ENCODE measurements at regions not wholly inside any gene's neighbourhood (a gene's known extent, or its start where the extent isn't known, plus 50 kb on each side); places are given as distances from the start of the nearest gene placed in this dataset.

DNA sequence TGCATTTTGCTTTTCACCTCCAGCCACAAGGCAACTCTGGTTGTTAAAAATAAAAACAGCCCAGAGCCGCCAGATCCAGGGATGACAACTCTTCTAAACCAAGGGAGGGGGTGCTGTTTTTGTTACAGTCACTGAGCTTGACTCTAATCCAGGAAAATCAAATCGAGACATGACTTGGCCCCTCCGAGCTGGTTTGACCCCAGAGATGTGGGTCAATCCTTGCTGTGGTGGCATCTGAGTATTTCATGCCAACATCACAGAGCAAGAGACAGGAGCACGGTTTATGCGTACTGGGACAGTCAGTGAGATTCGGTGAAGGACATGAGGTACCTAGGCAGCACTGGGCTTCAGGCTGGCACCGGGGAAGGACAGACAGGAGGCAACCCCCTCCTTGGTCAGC lies 88.8 kb upstream of the ZMIZ1 start:
- DNase-seq: no peak

DNA sequence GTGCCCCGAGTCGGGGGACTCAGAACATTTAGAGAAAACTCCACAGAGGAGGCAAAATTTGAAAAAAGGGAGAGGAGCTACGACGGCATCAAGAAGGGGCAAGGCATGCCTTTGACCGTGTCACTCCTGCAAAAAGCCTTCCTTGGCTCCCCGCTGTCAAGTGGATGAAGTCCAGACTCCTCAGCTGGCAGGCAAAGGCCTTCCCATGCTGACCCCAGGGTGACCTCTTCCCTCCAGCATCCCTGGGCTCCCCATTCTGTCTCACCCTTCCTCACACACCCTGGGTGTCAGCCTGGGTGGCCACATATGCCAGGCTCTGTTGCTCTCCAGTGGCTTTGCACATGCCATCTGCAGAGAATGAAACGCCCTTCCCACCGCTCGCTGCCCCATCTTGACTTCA lies 88.4 kb upstream of the ZMIZ1 start:
- DNase-seq: no peak

DNA sequence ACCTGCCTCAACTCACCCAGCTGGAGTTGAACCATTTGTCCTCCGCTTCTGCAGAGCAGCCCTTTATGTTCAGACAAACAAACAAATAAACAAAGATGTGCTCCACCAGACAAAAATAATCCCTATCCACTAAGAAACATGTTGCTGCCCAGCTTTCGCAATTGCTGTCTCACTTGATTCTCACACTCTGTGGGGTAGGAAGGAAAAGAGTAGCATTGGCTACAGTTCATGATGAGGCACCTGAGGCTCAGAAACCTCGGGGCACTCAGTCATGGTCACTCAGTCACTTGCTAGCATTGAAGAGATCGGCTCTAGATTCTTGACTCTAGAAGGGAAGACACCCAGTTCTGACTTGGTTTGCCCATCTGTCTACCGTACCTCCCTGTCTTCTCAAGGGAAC lies 88.0 kb upstream of the ZMIZ1 start:
- DNase-seq: no peak

DNA sequence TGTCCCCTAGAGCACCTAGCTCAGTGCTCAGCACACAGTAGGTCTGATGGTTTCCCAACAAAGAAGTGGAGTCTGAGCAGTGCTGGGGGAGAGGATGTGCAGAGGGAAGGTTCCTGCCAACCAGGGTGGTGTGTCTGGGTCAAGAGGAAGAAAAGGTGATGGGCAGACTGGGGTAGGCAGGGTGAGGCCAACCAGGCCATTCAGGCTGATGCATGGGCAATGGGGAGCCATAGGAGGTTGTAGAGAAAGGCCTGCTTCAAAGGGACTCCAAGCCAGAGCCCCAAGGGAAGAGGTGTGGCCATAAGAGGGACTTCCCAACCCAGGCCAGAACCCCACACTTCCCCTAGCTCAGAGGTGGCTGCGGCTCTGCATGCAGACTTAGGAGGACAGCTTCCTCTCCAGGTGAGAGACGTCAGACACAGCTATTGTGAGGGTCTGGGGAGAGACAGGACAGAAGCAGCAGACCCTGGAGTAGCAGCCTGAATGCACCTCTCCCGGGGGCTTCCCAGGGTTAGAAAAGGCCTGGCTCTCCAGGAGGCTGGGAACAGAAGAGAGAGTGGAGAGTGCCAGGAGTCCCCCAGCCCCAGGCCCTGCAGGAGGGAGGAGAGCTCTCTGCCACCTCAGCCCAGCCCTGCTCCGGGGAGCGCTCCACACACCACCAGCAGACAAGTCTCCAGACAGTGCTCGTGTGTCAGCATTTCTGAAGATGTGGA lies 87.4 kb upstream of the ZMIZ1 start:
- DNase-seq: no peak

DNA sequence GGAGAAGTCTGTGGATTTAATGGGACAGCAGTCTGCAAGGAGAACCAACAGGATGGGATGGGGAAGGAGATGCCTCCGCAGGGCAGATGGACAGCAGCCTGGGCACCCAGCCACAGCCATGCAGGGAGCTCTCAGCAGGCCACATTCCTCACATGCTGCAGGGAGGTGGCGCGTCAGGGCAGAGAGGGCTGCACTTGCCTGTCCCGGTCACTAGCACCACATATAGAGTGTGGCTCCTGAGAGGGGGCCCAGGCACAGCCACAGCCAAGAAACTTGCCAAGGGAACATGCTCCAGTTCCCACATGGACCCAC lies 86.8 kb upstream of the ZMIZ1 start:
- DNase-seq: no peak

DNA sequence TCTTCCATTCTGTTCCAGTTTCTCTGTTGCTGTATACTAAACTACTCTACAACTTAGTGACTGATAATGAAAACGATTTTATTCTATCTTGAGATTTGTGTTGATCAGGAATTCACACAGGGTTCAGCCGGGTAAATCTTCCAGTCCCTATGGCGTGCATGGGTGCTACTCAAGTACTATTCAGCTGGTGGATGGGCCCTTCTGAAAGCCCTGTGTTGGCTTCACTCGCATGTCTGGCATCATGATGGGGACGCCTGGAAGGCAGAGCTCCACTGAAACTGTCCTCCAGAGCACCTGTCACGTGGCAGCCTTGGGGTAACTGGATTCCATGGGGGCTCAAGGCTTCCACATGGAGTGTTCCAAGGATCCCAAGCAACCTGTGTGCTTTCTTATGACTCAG lies 86.0 kb upstream of the ZMIZ1 start:
- no peak for DNase-seq

DNA sequence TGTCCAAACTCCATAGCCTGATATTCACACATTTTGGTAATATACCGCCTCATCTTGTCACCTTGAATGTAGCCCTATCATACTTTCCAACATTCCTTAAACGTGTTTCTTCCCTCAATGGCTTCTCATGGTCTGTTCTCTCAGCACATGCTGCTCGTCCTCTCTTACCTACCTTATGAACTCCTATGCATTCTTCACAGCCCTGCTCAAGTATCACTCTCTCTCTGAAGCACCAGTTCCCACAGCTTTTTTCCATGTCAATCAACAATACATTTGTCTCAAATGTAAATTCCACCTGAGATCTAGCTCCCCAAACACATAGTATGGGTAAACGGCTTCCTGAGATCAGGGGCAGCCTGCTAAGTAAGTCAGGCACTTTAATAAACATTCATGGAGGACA lies 85.2 kb upstream of the ZMIZ1 start:
- no peak for DNase-seq

DNA sequence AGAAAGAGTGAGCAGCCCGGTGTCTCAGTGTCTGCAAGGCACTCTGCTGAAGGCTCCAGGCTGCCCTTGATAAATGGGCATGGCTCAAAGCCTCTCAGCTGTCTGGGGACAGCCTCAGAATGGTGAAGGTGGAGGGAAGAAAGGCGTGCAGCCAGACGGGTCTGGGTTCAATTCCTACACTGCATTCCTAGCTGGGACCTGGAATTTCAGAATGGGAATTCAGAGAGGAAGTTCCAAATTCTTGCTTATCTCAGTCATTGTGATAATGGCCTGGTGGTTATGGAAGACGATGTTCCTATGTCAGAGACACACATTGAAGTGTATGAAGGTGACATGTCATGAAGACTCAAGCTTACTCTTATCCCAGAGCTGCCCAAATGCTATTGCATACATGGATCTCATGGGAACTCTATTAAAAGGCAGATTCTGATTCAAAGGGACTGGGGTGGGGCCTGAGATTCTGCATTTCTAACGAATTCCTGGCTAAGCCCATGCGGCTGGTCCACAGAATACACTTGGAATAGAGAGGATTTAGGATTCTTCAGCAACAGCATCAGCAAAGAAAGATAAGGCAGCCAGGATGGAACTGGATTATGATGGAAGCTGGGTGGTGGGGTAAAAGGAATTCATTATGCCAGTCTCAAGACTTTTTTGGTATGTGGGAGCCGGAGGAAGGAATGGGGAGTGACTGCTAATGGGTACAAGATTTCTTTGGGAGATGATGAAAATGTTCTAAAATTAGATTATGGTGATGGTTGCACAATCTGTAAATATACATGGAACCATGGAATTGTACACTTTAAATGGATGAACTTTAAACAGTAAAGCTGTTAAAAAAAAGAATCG lies 82.6 kb upstream of the ZMIZ1 start:
- no peak for DNase-seq

DNA sequence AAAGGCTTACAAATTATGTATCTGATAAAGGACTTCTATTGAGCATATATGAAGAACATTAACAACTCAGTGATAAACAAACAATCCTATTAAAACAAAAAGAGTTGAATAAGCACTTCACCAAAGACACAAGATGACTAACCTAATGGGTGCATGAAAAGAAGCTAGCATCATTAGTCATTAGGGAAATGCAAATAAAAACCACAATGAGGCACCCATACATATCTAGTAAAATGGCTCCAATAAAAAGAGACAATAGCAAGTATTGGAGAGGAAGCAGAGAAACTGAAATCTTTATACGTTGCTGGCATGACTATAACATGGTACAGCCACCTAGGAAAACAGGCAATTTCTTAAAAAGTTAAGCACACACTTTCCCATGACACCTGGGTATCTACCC lies 77.6 kb upstream of the ZMIZ1 start:
- no peak for DNase-seq

DNA sequence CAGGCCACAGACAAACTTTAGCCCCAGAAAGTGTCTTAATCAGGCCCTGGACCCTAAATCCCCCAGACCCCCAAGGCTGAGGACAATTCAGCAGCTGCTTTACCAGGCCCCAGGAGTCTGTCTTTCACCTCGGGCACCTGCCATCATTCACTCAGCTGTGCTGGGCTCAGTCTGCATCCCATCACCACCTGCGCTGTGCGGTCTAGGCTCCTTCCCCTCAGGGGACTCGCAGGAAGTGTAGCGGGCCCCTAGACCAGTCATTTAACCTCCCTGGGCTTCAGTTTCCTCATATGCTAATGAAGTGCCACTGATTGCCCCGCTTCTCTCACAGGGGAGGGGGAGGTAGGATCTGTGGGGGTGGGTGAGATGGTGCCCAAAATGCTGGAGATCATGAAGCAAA lies 76.4 kb upstream of the ZMIZ1 start:
- no peak for DNase-seq

DNA sequence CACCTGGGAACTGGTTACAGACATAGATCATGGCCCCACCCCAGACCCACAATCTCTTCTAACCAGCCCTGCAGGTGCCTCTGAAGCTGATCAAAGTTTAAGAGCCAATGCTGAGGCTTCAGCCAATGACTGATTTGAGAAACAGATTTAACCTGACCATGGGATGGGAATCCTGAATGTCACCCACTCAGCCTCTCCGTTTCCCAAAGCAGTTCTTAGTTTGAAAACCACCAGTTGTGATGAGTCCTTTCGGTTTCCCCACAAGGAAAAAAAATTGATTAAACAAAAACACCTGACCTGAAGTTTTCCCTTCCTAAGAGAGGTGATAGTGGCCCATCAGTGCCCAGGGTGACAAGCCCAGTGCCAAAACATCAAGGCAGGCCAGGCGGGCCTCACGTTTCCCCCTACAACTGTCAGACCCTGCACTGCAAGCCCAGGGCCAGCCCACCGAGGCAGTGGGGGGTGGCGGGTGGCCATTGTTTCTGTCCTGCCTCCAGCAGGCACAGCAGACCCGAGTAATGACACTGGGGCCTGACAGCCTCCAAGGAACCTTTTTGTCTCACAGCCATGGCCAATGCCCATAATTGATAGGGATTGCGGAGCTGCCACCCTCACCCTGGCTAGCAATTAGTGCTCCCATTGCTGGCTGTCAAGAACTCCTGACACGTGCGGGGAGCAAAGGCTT lies 75.4 kb upstream of the ZMIZ1 start:
- DNase-seq: no peak

DNA sequence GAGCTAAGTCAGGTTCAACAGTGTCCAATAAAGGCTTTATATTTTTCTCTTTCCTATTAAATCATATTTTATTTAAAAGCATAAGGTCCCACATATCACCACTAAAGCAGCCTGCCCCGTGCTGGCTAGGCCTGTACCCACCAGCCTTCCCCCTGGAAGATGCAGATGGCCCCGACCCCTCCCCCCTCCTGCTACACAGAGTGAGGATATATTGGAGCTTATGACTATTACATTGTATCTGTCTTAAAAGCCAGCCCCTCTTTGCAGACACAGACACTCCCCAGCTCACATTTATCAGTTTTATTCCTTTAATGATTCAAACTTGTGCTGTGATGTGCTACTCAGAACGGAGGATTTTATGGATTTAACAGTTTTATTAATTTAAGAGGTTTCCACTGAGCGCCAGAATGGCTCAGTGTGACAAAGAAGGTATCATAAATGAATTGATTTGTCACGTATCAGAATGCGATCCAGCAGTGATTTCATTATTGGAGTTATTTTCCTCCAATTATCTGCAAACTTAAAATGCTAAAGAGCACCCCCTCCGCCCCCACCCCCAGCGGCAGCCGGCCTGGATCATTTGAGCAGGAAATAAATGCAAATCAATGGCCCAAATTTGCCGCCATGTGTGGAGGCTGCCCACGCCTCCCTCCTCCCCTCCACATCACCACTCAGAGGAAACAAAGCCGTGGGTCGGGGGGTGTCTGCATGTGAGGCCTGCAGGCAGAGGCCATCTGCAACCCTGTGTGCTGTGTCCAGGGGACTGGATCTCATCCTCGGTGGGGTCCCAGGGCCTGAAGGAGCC lies 72.6 kb upstream of the ZMIZ1 start:
- DNase-seq: no peak

DNA sequence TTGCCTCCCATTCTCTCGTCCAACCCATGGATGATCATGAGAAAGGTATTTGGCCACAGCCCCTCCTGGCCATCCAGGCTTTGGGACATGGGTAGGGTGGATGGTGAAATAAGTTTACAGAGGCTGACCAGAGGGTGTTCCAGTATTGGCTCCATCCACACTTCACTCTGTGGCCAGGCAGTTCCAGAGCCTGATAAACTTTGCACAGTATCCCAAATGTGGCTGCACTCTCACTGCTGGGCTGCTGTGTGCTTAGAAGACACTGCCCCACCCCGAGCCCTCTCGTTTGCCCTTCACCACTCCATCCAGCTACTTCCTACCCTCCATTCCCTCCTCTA lies 72.0 kb upstream of the ZMIZ1 start:
- no peak for DNase-seq

DNA sequence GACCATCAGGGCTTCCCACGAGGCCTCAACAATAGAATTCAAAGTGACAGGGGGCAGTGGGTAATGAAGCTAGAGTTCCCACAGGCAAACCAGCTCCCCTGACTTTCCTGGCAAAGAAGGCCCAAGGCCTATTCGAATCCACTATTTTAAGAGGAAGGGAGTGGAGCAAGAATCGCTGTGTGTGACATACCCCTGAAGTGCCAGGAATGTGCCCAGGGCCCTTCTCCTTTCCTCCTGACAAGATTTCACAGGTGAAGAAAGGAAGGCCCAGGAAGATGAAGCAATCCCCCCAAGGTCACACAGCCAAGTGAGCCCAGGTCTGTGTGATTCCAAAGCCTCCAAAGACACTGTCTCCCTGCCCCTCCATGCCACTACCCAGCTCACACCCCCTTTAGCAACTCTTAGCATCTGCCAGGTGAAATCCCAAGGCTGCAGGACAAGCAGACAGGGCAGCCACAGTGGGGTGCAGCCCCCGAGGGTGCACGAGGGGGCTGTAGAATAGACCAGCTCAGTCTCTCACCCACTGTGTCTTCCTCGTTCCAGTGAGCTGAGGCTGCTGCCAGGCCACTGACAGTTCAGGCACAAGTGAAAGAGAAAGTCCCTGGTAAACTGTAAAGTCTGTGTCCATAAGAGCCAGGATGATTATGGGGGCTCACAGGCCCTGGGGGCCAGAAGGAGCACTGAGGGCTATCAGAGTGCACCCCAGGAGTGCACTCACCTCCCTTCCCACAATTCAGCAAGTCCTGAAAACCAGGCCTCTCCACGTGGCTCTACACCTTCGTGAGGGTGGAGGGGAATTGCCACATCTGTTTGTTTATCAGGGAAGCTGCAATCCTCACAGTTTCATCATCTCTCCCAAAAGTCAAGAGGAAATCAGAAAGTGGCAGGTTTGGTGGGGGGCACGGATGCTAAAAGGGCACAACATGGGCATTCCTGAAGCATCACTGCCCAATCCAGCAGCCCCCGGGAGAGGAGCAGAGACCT lies 70.8 kb upstream of the ZMIZ1 start:
- DNase-seq: no peak

DNA sequence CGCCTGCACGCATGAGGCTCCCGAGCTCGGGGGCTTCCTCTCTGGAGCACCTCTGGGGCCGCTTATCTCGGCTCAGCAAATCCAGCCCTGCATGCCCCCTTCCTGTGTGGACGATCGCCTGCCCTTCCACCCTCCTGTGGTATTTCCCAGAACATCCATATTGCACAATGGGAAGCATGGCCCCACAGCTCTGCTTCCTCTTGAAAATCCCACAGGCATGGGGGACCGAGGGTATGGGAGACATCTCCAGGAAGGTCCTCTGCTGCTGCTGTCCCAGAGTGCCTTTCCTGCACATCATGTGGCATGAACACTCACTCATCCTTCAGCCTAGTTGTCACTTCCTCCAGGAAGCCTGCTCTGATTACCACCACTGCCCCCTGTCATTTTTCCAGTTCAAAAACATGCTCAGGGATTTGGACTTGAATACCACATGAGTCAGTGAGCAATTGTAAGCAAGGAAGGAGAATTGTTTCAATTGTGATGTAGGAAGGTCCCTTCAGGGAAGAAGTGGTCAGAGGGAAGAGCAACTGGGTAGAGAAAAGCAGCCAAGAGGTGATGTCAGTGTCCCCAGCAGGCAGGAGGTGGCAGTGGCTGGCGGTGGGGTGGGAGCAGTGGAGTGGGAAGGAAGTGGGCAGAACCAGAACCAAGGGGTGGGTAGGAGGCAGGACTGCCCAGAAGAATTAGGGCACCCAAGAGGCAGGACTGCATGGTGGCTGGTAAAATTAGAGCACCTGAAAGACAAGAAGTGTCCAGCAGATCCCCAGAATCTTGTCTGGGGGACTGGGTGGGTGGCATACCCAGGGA lies 67.5 kb upstream of the ZMIZ1 start:
- DNase-seq: no peak

DNA sequence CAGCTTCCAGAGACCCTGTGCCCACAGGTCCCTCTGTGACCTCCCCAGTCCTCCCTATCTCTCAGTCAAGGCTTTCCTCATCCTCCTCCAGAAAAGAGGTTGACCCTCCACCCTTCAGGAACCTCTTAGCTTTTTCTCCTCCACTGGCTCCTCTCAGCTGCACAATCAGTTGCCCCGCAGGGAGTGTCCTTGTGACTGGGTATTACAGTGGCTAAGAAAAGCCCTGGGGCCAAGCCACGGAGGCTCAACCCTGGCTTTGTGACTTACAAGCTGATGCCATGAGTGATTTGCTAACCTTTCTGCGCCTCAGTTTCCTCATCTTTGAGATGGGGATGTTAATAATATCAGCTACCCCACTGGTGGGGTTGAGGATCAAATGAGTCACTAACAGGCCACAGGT lies 66.4 kb upstream of the ZMIZ1 start:
- no peak for DNase-seq

DNA sequence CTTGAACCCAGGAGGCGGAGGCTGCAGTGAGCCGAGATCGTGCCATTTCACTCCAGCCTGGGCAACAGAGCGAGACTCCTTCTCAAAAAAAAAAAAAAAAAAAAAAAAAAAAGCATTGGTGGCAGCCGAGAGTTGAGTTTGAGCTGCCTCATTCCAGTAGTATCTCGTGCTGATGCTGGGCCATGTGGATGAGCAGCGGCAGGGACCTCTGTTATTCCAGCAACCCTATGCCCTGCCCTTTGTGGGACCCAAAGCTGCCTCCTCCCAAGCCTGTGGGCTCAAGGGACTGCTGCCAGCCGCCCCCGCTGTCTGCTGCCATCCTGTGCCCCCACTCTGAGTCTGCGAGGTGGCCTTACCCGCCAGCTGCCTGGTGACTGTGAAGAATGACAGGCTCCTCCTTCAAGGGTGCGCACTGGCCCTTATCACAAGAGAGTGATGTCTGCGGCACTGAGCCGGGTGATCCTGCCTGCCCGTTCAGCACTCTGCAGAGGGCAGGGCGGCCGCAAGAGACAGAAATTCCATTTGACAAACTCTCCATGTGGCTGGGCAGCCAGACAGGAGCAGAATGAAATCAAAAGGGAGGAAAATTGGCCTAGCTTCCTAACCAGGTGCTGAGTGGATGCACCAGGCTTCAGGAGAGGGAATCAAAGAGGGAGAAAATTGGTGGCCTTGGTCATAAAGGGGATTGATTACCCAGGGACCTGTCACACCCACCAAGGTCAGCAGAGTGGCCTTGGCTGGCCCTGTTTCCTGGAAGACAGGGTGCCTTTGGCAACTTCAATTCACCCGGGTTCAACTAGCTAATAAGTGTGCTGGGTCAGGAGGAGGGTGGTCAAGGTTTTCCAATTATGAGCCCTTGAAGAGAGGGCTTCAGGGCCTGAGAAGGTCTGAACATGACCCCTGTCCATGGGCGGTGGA lies 65.3 kb upstream of the ZMIZ1 start:
- DNase-seq: no peak

DNA sequence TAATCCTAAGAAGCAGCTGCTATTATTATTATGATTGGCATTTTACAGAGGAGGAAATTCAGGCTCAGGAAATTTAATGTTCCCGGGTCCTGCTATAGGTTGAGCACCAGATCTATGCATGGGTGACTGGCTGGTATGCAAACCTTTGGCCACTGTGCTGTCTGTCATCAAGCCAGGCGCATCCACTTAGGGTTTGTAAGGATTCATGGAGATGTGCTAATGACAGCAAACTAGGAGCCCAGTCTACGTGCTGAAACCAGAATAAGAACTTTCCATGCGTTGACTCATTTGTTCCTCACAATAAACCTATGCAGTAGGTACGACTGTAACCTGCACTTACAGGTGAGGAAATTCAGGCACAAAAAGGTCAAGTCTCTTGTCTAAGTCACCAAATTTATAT lies 64.5 kb upstream of the ZMIZ1 start:
- DNase-seq: no peak

DNA sequence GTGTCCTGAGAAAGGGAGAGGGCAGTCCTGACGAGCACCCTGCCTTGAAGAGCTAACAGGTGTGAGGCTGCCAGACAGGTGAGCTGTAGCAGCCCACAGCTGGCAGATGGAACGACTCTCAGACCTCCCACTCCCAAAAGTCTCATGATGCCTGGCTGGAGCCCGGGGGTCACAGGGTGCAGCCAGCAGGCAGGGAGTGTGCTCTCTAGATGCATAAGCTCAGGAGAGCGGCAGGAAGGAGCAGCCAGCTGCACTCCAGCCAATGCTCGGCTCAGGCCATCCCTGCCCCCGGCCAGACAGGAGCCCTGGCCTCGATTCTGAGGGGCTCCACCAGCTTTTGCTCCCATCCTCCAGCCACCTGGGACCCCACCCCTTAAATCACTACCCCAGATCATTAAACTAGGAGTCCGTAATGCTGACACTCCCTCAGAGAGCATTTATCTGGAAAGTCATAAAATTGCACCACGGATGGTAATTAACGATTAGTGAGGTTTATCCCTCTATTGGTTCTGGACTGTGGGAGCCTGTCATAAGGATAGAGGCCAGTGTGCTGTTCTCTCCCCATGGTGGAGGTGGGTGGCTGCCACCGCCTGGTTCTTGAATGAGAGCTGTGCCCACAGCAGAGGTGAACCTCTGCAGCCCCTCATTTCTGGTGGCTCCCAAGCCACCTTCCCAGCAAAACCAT lies 63.5 kb upstream of the ZMIZ1 start:
- no peak for DNase-seq

DNA sequence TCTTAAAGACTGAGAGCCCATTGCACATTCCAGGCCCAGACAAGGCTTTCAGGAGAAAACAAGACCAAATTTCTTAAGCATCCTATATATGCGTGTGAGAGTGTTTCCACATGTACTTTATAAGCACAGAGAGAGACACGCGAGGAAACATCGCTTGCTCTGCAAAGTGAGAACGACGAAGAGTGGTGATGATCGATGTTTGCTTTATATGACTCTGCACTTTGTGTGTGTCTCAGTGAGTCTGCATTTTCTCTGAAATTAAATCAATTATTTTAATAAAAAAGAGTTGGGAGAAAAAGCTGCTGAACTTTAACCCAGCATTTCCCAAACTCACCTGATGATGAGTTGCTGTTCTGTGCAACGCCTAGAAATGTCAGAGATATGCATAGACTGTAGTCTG lies 61.7 kb upstream of the ZMIZ1 start:
- no peak for DNase-seq
